Gastrocnemius medialis (tissue), 4 donors: ENCODE measurements at regions not wholly inside any gene's neighbourhood (a gene's known extent, or its start where the extent isn't known, plus 50 kb on each side); places are given as distances from the start of the nearest gene placed in this dataset.

Source experiments
- ATAC-seq, 2 donors: fragments of 150-250 bp; one replicate each; pipeline ENCODE4 v1.9.1; 2016
- DNase-seq, 2 donors: peaks; one replicate each; pipeline ENCODE4 v3.0.0-alpha.2; 2019
- H3K27ac ChIP-seq, 4 donors: fragments of 200-600 bp; sonication (generic); 1 replicate in 1 of 4; 2 replicates in 3 of 4; pipeline ENCODE4 v1.5.1; 2016 to 2018; ENCODE audit warnings: mild to moderate bottlenecking in 2 of 4, moderate library complexity in 1 of 4
- H3K27me3 ChIP-seq, 3 donors: fragments of 200-600 bp; sonication (generic) in 2 of 3; 1 replicate in 1 of 3; 2 replicates in 2 of 3; pipeline versions ENCODE4 v1.5.1 to v1.6.0; 2016 to 2019; ENCODE audit warnings: mild to moderate bottlenecking in 1 of 3, moderate library complexity in 1 of 3
- H3K36me3 ChIP-seq, 2 donors: fragments of 200-600 bp; sonication (generic) in 1 of 2; one replicate each; pipeline ENCODE4 v1.5.1; 2017 to 2018
- H3K4me1 ChIP-seq, 2 donors: fragments of 200-600 bp; sonication (generic) in 1 of 2; one replicate each; pipeline ENCODE4 v1.5.1; 2016 to 2017; ENCODE audit warnings: mild to moderate bottlenecking in 2 of 2
- H3K4me3 ChIP-seq, 4 donors: fragments of 200-600 bp; sonication (generic) in 3 of 4; 1 replicate in 1 of 4; 2 replicates in 3 of 4; pipeline ENCODE4 v1.5.1; 2016 to 2019; ENCODE audit warnings: mild to moderate bottlenecking in 2 of 4
- H3K9me3 ChIP-seq, 3 donors: fragments of 200-600 bp; sonication (generic) in 2 of 3; 1 replicate in 1 of 3; 2 replicates in 2 of 3; pipeline ENCODE4 v1.5.1; 2016 to 2019
- CTCF ChIP-seq, 5 experiments: fragments of 450-650 bp in 3 of 5; fragments of 200-600 bp in 2 of 5; sonication (generic) in 2 of 5; IDR thresholded peaks in 4 of 5; conservative IDR thresholded peaks in 1 of 5; 1 replicate in 4 of 5; 2 replicates in 1 of 5; pipeline ENCODE4 v1.5.1; 2016 to 2019; ENCODE audit warnings: antibody characterized with exemption in 5 of 5, mild to moderate bottlenecking in 3 of 5, moderate library complexity in 3 of 5
- POLR2A ChIP-seq, 2 donors: fragments of 450-650 bp; IDR thresholded peaks; one replicate each; pipeline ENCODE4 v1.6.1; 2017; ENCODE audit warnings: antibody characterized with exemption in 2 of 2, mild to moderate bottlenecking in 2 of 2, moderate library complexity in 2 of 2
- in situ Hi-C, 4 donors: fragments of 200-750 bp; cut with MboI; loops; one replicate each; pipeline versions ENCODE4 v1.15.0 to v1.8.0; 2017; ENCODE audit warnings: low sequenced_read_pairs in 4 of 4
- intact Hi-C: fragments of 100-400 bp; cut with DNase I; formaldehyde crosslinking; loops from one replicate; pipeline ENCODE4 v1.15.1; 2023; ENCODE audit warnings: low total_unique reads

- Histone ChIP-seq H3K27me3 (no peaks in the 10 kb centered on the region), H3K27ac (no peak overlapping the region), H3K4me3 (no peak overlapping the region), H3K4me1 (peaks cover 0 to 2% of the 10 kb centered on the region in 2 donors), H3K36me3 (no peaks in the 10 kb centered on the region), H3K9me3 (no peaks in the 10 kb centered on the region)
- ATAC-seq (no peak), DNase-seq (no peak)
- TF ChIP-seq CTCF (IDR thresholded peaks at IDR 0.05 in 4 of 5, conservative IDR thresholded peaks at IDR 0.05 in 1 of 5) (no peak), POLR2A (IDR thresholded peaks at IDR 0.05) (no peak)
- intact Hi-C loops (loop anchor here (10.0 kb wide), 1 partner anchor 237 kb away; no protein-coding TSS in a partner anchor), in situ Hi-C loops (loop anchor here in 1 of 4 donors (25.0 kb wide), 1 partner anchor 289 kb away; no protein-coding TSS in a partner anchor)
These were observed 193.2 kb downstream of the GADD45G start for GRCh38 chr9:89797937-89798455.

- Histone ChIP-seq H3K27ac (no peak overlapping the region), H3K27me3 (no peaks in the 10 kb centered on the region), H3K4me1 (peaks cover 0 to 2% of the 10 kb centered on the region in 2 donors), H3K9me3 (no peaks in the 10 kb centered on the region), H3K36me3 (no peaks in the 10 kb centered on the region), H3K4me3 (no peak overlapping the region)
- no peak for DNase-seq
- intact Hi-C loops, result loop anchor here (10.0 kb wide), 1 partner anchor 236 kb away; no protein-coding TSS in a partner anchor
- peak in 1 of 2 donors; percentile 77 for ATAC-seq
- in situ Hi-C loops, result loop anchor here in 1 of 4 donors (25.0 kb wide), 1 partner anchor 289 kb away; no protein-coding TSS in a partner anchor
- no peak for TF ChIP-seq CTCF (IDR thresholded peaks at IDR 0.05 in 4 of 5, conservative IDR thresholded peaks at IDR 0.05 in 1 of 5)
- no peak for TF ChIP-seq POLR2A (IDR thresholded peaks at IDR 0.05)
These were observed 193.8 kb downstream of the GADD45G start for GRCh38 chr9:89798547-89799120.

- Histone ChIP-seq H3K27me3 (no peaks in the 10 kb centered on the region), H3K36me3 (no peaks in the 10 kb centered on the region), H3K4me1 (peaks cover 0 to 2% of the 10 kb centered on the region in 2 donors), H3K27ac (no peak overlapping the region), H3K4me3 (no peak overlapping the region), H3K9me3 (no peaks in the 10 kb centered on the region)
- DNase-seq (no peak), ATAC-seq (no peak)
- in situ Hi-C loops, result loop anchor here in 1 of 4 donors (25.0 kb wide), 1 partner anchor 288 kb away; no protein-coding TSS in a partner anchor
- intact Hi-C loops, result loop anchor here (10.0 kb wide), 1 partner anchor 236 kb away; no protein-coding TSS in a partner anchor
- TF ChIP-seq CTCF (IDR thresholded peaks at IDR 0.05 in 4 of 5, conservative IDR thresholded peaks at IDR 0.05 in 1 of 5), result no peak
- no peak for TF ChIP-seq POLR2A (IDR thresholded peaks at IDR 0.05)
These were observed 194.4 kb downstream of the GADD45G start for GRCh38 chr9:89799221-89799620.

GRCh38 chr9:89799766-89800165 is 195.0 kb downstream of the GADD45G start:
- H3K4me3 ChIP-seq, result no peak overlapping the region
- no peaks in the 10 kb centered on the region for H3K27me3 ChIP-seq
- in situ Hi-C loops, result loop anchor here in 1 of 4 donors (25.0 kb wide), 1 partner anchor 288 kb away; no protein-coding TSS in a partner anchor
- TF ChIP-seq POLR2A (IDR thresholded peaks at IDR 0.05), result no peak
- no peak for TF ChIP-seq CTCF (IDR thresholded peaks at IDR 0.05 in 4 of 5, conservative IDR thresholded peaks at IDR 0.05 in 1 of 5)
- peaks cover 0 to 2% of the 10 kb centered on the region in 2 donors for H3K4me1 ChIP-seq
- no peak for ATAC-seq
- DNase-seq, result no peak
- no peaks in the 10 kb centered on the region for H3K9me3 ChIP-seq
- intact Hi-C loops, result loop anchor here (10.0 kb wide), 1 partner anchor 235 kb away; no protein-coding TSS in a partner anchor
- no peaks in the 10 kb centered on the region for H3K36me3 ChIP-seq
- no peak overlapping the region for H3K27ac ChIP-seq
